ENCODE measurements at regions not wholly inside any gene's neighbourhood (a gene's known extent, or its start where the extent isn't known, plus 50 kb on each side); places are given as distances from the start of the nearest gene placed in this dataset.

GRCh38 chr1:30381671-30382365 lies 341.6 kb downstream of the MATN1 start:
- H3K4me2 ChIP-seq (ENCODE audit: low read depth, low read length), result no peak overlapping the region
- no peak overlapping the region for H2AFZ ChIP-seq (ENCODE audit: low read length)
- H3K9me3 ChIP-seq (ENCODE audit: low read length), result no peaks in the 10 kb centered on the region
- no peaks in the 10 kb centered on the region for H4K20me1 ChIP-seq (ENCODE audit: insufficient read depth, low read length)
- TF ChIP-seq CHCHD3 (CRISPR knock-in tag; IDR thresholded peaks at IDR 0.05) (no peak), MAFK (conservative IDR thresholded peaks at IDR 0.05 in 1 of 2, IDR thresholded peaks at IDR 0.05 in 1 of 2; ENCODE audit: low read length in 2 of 2) (no peak), RBFOX2 (IDR thresholded peaks at IDR 0.05; ENCODE audit: low read depth, low read length) (no peak), NFE2 (CRISPR knock-in tag; IDR thresholded peaks at IDR 0.05) (no peak), ZMYM3 (CRISPR knock-in tag; IDR thresholded peaks at IDR 0.05) (no peak), ZNF605 (CRISPR knock-in tag; IDR thresholded peaks at IDR 0.05) (no peak), ZNF547 (CRISPR knock-in tag; IDR thresholded peaks at IDR 0.05) (no peak), HNF4A (CRISPR knock-in tag; IDR thresholded peaks at IDR 0.05) (no peak), TAF15 (IDR thresholded peaks at IDR 0.05; ENCODE audit: low read depth, low read length, poor library complexity, severe bottlenecking) (no peak), NBN (conservative IDR thresholded peaks at IDR 0.05) (no peak)
- TF ChIP-seq, protein P1, sequence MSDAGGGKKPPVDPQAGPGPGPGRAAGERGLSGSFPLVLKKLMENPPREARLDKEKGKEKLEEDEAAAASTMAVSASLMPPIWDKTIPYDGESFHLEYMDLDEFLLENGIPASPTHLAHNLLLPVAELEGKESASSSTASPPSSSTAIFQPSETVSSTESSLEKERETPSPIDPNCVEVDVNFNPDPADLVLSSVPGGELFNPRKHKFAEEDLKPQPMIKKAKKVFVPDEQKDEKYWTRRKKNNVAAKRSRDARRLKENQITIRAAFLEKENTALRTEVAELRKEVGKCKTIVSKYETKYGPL (CRISPR knock-in tag; IDR thresholded peaks at IDR 0.05), result no peak
- TF ChIP-seq, protein P2, sequence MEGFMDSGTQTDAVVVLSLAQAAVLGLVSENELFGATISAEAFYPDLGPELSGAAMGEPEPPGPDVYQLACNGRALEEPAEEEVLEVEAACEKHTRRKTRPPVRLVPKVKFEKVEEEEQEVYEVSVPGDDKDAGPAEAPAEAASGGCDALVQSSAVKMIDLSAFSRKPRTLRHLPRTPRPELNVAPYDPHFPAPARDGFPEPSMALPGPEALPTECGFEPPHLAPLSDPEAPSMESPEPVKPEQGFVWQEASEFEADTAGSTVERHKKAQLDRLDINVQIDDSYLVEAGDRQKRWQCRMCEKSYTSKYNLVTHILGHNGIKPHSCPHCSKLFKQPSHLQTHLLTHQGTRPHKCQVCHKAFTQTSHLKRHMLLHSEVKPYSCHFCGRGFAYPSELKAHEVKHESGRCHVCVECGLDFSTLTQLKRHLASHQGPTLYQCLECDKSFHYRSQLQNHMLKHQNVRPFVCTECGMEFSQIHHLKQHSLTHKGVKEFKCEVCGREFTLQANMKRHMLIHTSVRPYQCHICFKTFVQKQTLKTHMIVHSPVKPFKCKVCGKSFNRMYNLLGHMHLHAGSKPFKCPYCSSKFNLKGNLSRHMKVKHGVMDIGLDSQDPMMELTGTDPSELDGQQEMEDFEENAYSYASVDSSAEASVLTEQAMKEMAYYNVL (CRISPR knock-in tag; IDR thresholded peaks at IDR 0.05; ENCODE audit: borderline replicate concordance), result no peak
- TF ChIP-seq, protein P3, sequence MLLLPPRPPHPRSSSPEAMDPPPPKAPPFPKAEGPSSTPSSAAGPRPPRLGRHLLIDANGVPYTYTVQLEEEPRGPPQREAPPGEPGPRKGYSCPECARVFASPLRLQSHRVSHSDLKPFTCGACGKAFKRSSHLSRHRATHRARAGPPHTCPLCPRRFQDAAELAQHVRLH (CRISPR knock-in tag; IDR thresholded peaks at IDR 0.05; ENCODE audit: borderline replicate concordance, low read depth), result no peak
- TF ChIP-seq, protein P4, sequence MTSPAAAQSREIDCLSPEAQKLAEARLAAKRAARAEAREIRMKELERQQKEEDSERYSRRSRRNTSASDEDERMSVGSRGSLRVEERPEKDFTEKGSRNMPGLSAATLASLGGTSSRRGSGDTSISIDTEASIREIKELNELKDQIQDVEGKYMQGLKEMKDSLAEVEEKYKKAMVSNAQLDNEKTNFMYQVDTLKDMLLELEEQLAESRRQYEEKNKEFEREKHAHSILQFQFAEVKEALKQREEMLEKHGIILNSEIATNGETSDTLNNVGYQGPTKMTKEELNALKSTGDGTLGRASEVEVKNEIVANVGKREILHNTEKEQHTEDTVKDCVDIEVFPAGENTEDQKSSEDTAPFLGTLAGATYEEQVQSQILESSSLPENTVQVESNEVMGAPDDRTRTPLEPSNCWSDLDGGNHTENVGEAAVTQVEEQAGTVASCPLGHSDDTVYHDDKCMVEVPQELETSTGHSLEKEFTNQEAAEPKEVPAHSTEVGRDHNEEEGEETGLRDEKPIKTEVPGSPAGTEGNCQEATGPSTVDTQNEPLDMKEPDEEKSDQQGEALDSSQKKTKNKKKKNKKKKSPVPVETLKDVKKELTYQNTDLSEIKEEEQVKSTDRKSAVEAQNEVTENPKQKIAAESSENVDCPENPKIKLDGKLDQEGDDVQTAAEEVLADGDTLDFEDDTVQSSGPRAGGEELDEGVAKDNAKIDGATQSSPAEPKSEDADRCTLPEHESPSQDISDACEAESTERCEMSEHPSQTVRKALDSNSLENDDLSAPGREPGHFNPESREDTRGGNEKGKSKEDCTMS (CRISPR knock-in tag; conservative IDR thresholded peaks at IDR 0.05), result no peak
- no TSS peak for BruUV-seq (replicated peaks)
- no peak overlapping the region for H3K4me3 ChIP-seq (replicated peaks in 1 of 3; ENCODE audit: insufficient read depth in 1 of 3, low read depth in 2 of 3, low read length in 3 of 3)
- H3K36me3 ChIP-seq (replicated peaks in 1 of 2; ENCODE audit: control insufficient read depth in 1 of 2, insufficient read depth in 2 of 2, low read length in 2 of 2), result no peaks in the 10 kb centered on the region
- CTCF ChIA-PET (ENCODE audit: low intra/inter-chr PET ratio, low total read pairs), result no interaction called here
- intact Hi-C loops (cut with micrococcal nuclease; ENCODE audit: unreplicated experiment) (no loop called here), in situ Hi-C loops (cut with HindIII; ENCODE audit: extremely low pct_ligation_motif_present, low pct_unique_long_range_greater_than_20kb) (no loop called here)
- H3K9ac ChIP-seq (ENCODE audit: insufficient read depth, low read depth, low read length), result no peak overlapping the region
- WGBS (ENCODE audit: low lambda C conversion rate), result 21% methylated on average over 5 of the region's 7 CpGs
- FAIRE-seq, result no peak
- no peak for DNase-seq (ENCODE audit: low spot score)
- POLR2A ChIA-PET, result no interaction called here
- no peaks in the 10 kb centered on the region; a peak in 1 of 5 replicates for H3K27me3 ChIP-seq (ENCODE audit: control insufficient read depth in 1 of 2, insufficient read depth in 2 of 2, low read length in 2 of 2)
- no peak overlapping the region for H3K27ac ChIP-seq (ENCODE audit: extremely low read length, insufficient read depth, low read length)
- no peaks in the 10 kb centered on the region for H3K79me2 ChIP-seq (ENCODE audit: insufficient read depth, low read length)
- no peak for ATAC-seq
- H3K4me1 ChIP-seq (ENCODE audit: insufficient read depth, low read length), result peaks cover 30% of the 10 kb centered on the region
